ENCODE measurements at regions not wholly inside any gene's neighbourhood (a gene's known extent, or its start where the extent isn't known, plus 50 kb on each side); places are given as distances from the start of the nearest gene placed in this dataset.

DNA sequence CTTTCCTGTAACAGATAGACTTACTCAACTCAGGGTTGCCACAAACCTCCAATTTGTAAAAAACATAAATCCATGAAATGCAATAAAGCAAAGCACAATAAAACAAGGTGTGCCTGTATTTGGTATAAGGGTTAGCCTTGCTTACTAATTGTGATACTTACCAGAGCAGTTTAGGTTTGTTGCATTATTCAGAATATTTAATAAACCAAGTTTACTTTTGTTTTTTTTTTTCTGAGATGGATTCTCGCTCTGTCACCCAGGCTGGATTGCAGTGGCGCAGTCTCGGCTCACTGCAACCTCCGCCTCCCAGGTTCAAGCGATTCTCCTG, 79.6 kb downstream of the SEC61G start:
- TF ChIP-seq, protein P1, sequence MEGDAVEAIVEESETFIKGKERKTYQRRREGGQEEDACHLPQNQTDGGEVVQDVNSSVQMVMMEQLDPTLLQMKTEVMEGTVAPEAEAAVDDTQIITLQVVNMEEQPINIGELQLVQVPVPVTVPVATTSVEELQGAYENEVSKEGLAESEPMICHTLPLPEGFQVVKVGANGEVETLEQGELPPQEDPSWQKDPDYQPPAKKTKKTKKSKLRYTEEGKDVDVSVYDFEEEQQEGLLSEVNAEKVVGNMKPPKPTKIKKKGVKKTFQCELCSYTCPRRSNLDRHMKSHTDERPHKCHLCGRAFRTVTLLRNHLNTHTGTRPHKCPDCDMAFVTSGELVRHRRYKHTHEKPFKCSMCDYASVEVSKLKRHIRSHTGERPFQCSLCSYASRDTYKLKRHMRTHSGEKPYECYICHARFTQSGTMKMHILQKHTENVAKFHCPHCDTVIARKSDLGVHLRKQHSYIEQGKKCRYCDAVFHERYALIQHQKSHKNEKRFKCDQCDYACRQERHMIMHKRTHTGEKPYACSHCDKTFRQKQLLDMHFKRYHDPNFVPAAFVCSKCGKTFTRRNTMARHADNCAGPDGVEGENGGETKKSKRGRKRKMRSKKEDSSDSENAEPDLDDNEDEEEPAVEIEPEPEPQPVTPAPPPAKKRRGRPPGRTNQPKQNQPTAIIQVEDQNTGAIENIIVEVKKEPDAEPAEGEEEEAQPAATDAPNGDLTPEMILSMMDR (IDR thresholded peaks at IDR 0.05), result no peak
- TF ChIP-seq EZH2 (IDR thresholded peaks at IDR 0.05; ENCODE audit: borderline replicate concordance, insufficient read depth, low read depth, low read length, poor library complexity, severe bottlenecking), result no peak
